ENCODE measurements at regions not wholly inside any gene's neighbourhood (a gene's known extent, or its start where the extent isn't known, plus 50 kb on each side); places are given as distances from the start of the nearest gene placed in this dataset.

DNA sequence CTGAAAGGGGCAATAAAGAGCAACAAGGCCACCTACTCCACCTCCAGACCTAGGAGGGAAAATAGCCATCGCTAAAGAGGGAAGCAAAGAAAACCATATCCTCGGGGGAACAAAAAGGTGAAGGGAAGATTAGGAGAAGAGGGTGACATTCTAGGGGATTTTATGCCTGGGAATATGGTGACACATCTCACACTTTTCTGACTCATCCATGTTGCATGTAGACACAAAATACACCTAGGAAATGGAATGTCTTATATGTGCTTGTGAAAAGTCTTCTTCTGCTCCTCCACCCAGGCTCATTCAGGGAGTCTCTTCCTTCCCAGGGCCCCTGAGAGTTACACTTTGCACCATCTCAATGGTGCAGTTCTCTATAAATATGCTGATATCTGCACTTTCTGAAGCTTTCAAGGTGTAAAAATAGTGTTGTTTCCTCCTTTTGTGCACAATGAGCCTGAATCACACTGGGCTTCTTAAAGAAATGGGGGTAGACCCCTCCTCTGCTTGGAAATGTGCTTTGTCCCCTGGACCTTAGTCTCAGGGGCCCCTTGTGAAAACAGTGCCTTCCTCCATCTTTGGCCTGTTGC is 195.9 kb downstream of the CYYR1 start:
- TF ChIP-seq EZH2phosphoT487 (IDR thresholded peaks at IDR 0.05; ENCODE audit: low read depth): no peak
- TF ChIP-seq, protein P1, sequence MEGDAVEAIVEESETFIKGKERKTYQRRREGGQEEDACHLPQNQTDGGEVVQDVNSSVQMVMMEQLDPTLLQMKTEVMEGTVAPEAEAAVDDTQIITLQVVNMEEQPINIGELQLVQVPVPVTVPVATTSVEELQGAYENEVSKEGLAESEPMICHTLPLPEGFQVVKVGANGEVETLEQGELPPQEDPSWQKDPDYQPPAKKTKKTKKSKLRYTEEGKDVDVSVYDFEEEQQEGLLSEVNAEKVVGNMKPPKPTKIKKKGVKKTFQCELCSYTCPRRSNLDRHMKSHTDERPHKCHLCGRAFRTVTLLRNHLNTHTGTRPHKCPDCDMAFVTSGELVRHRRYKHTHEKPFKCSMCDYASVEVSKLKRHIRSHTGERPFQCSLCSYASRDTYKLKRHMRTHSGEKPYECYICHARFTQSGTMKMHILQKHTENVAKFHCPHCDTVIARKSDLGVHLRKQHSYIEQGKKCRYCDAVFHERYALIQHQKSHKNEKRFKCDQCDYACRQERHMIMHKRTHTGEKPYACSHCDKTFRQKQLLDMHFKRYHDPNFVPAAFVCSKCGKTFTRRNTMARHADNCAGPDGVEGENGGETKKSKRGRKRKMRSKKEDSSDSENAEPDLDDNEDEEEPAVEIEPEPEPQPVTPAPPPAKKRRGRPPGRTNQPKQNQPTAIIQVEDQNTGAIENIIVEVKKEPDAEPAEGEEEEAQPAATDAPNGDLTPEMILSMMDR (IDR thresholded peaks at IDR 0.05; ENCODE audit: low read depth, low read length): no peak

Data from OCI-LY3 (cell line).